Liver (tissue), 3 donors: ENCODE measurements at regions not wholly inside any gene's neighbourhood (a gene's known extent, or its start where the extent isn't known, plus 50 kb on each side); places are given as distances from the start of the nearest gene placed in this dataset.

ENCODE experiments used
- ATF3 ChIP-seq: IDR thresholded peaks from 2 replicates; pipeline ENCODE4 v1.6.1; 2016; ENCODE audit warnings: antibody characterized with exemption
- CTCF ChIP-seq: fragments of 150-350 bp; IDR thresholded peaks from 2 replicates; pipeline ENCODE4 v1.5.1; 2017; ENCODE audit warnings: improper control_type of control experiment, low read depth, low read length; ENCODE audit not compliant: missing input control
- EGR1 ChIP-seq, 2 donors: IDR thresholded peaks; 2 replicates each; pipeline ENCODE4 v1.6.1; 2016 to 2018; ENCODE audit warnings: antibody characterized with exemption in 2 of 2, low read depth in 2 of 2
- GABPA ChIP-seq, 2 donors: IDR thresholded peaks in 1 of 2; conservative IDR thresholded peaks in 1 of 2; 2 replicates each; pipeline ENCODE4 v1.6.1; 2016; ENCODE audit warnings: antibody characterized with exemption in 2 of 2, mild to moderate bottlenecking in 1 of 2, moderate library complexity in 1 of 2
- HNF4A ChIP-seq, 2 donors: conservative IDR thresholded peaks; 2 replicates each; pipeline ENCODE4 v1.6.1; 2016; ENCODE audit warnings: antibody characterized with exemption in 2 of 2, mild to moderate bottlenecking in 2 of 2
- JUND ChIP-seq, 2 donors: IDR thresholded peaks; 2 replicates each; pipeline ENCODE4 v1.6.1; 2016; ENCODE audit warnings: antibody characterized with exemption in 2 of 2
- MAX ChIP-seq: IDR thresholded peaks from 2 replicates; pipeline ENCODE4 v1.6.1; 2016; ENCODE audit warnings: antibody characterized with exemption
- RAD21 ChIP-seq, 2 donors: IDR thresholded peaks; 2 replicates each; pipeline ENCODE4 v1.6.1; 2016; ENCODE audit warnings: antibody characterized with exemption in 2 of 2, mild to moderate bottlenecking in 2 of 2
- REST ChIP-seq: IDR thresholded peaks from 2 replicates; pipeline ENCODE4 v1.6.1; 2016; ENCODE audit warnings: antibody characterized with exemption, mild to moderate bottlenecking
- RXRA ChIP-seq, 2 donors: IDR thresholded peaks; 2 replicates each; pipeline ENCODE4 v1.6.1; 2017 to 2018; ENCODE audit warnings: antibody characterized with exemption in 2 of 2, mild to moderate bottlenecking in 1 of 2
- SP1 ChIP-seq: IDR thresholded peaks from 2 replicates; pipeline ENCODE4 v1.6.1; 2018; ENCODE audit warnings: antibody characterized with exemption, mild to moderate bottlenecking
- TAF1 ChIP-seq: conservative IDR thresholded peaks from 2 replicates; pipeline ENCODE4 v1.6.1; 2016; ENCODE audit warnings: antibody characterized with exemption, mild to moderate bottlenecking
- YY1 ChIP-seq: IDR thresholded peaks from 2 replicates; pipeline ENCODE4 v1.6.1; 2016; ENCODE audit warnings: antibody characterized with exemption, mild to moderate bottlenecking
- ZBTB33 ChIP-seq: IDR thresholded peaks from 2 replicates; pipeline ENCODE4 v1.6.1; 2016; ENCODE audit warnings: antibody characterized with exemption
- donor health status: healthy.
- donor health status: healthy.

- TF ChIP-seq CTCF, result no peak
- no peak for TF ChIP-seq RAD21 (IDR thresholded peaks at IDR 0.05)
- TF ChIP-seq TAF1, result no peak
- TF ChIP-seq RXRA (IDR thresholded peaks at IDR 0.05), result no peak
- TF ChIP-seq ZBTB33, result no peak
- no peak for TF ChIP-seq EGR1 (IDR thresholded peaks at IDR 0.05; ENCODE audit: low read depth in 2 of 2)
- no peak for TF ChIP-seq ATF3
- no peak for TF ChIP-seq SP1
- no peak for TF ChIP-seq YY1
- TF ChIP-seq MAX, result no peak
- no peak for TF ChIP-seq GABPA (IDR thresholded peaks at IDR 0.05 in 1 of 2, conservative IDR thresholded peaks at IDR 0.05 in 1 of 2)
- no peak for TF ChIP-seq JUND (IDR thresholded peaks at IDR 0.05)
- TF ChIP-seq HNF4A (conservative IDR thresholded peaks at IDR 0.05), result no peak
- no peak for TF ChIP-seq REST
Measured at GRCh38 chr11:15651816-15652215, 537.1 kb downstream of the INSC start.
